GM12891 (cell line): ENCODE measurements at regions not wholly inside any gene's neighbourhood (a gene's known extent, or its start where the extent isn't known, plus 50 kb on each side); places are given as distances from the start of the nearest gene placed in this dataset.
"Not testable (repeated sequence)": the region's sequence is repeated elsewhere in the genome, so short reads cannot be mapped to it uniquely, and the experiment has no call there.

Experiments used
- DNase-seq: peaks from one replicate; pipeline ENCODE4 v3.0.0; 2011; ENCODE audit warnings: low spot score; ENCODE audit not compliant: insufficient read length
- FAIRE-seq: peaks from 2 replicates; lab custom pipeline; 2011; peaks lifted over from hg19 to GRCh38; lab: Jason Lieb, UNC
- PAX5 ChIP-seq: IDR thresholded peaks from 2 replicates; pipeline ENCODE4 v1.6.1; 2011; ENCODE audit warnings: low read length, moderate library complexity, mild to moderate bottlenecking; ENCODE audit not compliant: insufficient read depth, severe bottlenecking
- POLR2A ChIP-seq: IDR thresholded peaks from 2 replicates; pipeline ENCODE4 v1.6.1; 2011; ENCODE audit warnings: low read depth, low read length, control low read depth
- POLR2AphosphoS5 ChIP-seq: IDR thresholded peaks from 2 replicates; pipeline ENCODE4 v1.6.1; 2011; ENCODE audit warnings: low read depth, low read length, control low read depth
- POU2F2 ChIP-seq: IDR thresholded peaks from 2 replicates; pipeline ENCODE4 v1.6.1; 2011; ENCODE audit warnings: low read depth, mild to moderate bottlenecking, control low read depth, low read length, moderate library complexity
- SPI1 ChIP-seq: IDR thresholded peaks from 2 replicates; pipeline ENCODE4 v1.6.1; 2011; ENCODE audit warnings: low read depth, low read length, control low read depth
- TAF1 ChIP-seq: IDR thresholded peaks from 2 replicates; pipeline ENCODE4 v1.6.1; 2011; ENCODE audit warnings: low read depth, low read length, control low read depth

DNA sequence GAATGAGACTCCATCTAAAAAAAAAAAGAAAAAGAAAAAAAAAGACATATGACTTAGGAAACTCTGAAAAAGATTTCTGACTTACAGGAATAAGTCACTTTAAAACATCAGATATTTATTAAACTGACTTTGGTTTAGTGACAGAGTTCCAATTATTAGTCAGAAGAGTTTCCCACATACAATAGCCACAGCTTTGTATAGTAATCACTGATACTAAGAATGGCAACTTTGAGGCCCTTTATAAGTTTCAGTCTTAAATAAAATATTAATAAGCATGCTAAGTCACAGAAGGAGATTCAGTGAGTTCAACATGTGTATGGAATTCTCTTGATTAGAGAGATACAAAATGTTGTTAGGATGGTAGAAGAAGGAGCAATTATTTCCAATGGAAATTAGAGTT lies 652.3 kb upstream of the AMOT start:
- FAIRE-seq = no peak
- no peak for TF ChIP-seq POLR2AphosphoS5
- no peak for TF ChIP-seq POU2F2
- TF ChIP-seq TAF1 = no peak
- no peak for TF ChIP-seq POLR2A
- TF ChIP-seq PAX5 = no peak
- no peak for TF ChIP-seq SPI1
- DNase-seq = no peak

DNA sequence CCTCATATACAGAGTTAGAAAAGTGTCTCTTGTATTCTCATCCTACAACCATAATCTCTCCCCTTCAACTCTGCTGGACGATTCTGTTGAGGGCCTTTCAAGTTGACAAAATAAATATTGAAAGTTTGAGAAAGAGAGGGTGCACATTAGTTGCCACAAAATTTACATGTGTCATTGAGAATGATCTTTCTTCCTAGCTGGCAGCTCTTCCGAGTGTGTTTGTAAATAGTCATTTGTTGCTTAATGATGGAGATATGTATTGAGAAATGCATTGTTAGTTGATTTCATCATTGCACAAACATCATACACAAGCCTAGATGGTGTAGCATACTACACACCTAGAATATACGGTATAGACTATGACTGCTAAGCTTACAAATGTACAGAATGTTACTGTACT lies 632.8 kb upstream of the AMOT start:
- TF ChIP-seq POLR2A = no peak
- DNase-seq = no peak
- FAIRE-seq = no peak

GRCh38 chrX:113473015-113473414 lies 632.4 kb upstream of the AMOT start:
- FAIRE-seq, DNase-seq: not testable (repeated sequence)

DNA sequence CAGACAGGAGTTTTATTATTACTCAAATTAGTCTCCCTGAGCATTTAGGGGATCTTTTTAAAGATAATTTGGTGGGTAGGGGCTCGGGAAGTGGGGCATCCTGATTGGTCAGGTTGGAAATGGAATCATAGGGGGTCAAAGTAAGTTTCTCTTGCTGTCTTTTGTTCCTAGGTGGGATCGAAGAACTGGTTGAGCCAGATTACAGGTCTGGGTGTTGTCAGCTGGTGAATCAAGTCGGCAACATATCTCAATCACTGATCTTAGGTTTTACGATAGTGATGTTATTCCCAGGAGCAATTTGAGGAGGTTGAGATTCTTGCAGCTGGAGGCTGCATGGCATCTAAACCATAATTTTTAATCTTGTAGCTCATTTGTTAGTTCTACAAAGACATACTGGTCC lies 629.5 kb upstream of the AMOT start:
- TF ChIP-seq POLR2AphosphoS5 (no peak), TAF1 (no peak), SPI1 (no peak), PAX5 (no peak)
- no peak for FAIRE-seq
- DNase-seq = no peak

GRCh38 chrX:113457719-113458118 lies 617.1 kb upstream of the AMOT start:
- FAIRE-seq = no peak
- TF ChIP-seq POLR2A (no peak), SPI1 (no peak), POLR2AphosphoS5 (no peak), POU2F2 (no peak), TAF1 (no peak), PAX5 (no peak)
- no peak for DNase-seq

DNA sequence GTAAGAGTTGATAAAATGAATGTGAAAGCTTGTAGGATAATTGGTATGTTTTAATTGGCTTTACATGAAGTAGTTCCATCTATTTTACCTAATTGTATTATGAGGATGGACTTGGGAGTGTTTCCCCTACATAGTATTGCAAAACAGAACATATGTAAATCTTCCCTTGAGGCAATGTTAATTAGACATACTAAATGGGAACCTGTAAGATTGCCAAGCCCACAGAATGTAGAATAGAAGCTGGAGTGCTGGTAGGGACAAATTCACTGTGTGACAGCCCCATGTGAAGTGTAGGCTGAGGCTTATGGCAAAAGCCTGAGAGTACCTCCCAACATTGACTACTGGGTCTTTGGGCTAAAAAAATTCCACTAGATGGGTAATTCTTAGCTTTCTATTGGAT lies 615.0 kb upstream of the AMOT start:
- no peak for FAIRE-seq
- DNase-seq = no peak
- no peak for TF ChIP-seq POLR2AphosphoS5
- TF ChIP-seq TAF1 = no peak
- TF ChIP-seq SPI1 = no peak
- TF ChIP-seq POU2F2 = no peak
- no peak for TF ChIP-seq PAX5
- TF ChIP-seq POLR2A = no peak

DNA sequence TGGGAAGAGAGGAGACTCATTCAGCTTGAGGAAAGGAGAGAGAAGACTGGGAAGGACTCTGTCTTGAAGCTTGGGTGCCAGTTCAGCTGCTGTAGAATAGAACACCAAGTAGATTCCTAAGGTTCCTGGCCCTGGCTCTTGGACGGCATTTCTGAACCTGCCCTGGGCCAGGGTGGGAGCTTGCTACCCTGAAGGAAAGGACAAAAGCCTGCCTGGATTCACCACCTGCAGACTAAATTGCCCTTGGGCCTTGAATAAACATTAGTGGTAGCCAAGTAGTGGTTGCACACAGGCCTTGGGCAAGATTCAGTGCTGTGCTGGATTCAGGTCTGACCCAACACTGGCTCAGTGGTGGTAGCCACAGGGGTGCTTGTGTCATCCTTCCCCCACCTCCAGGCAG lies 588.4 kb upstream of the AMOT start:
- TF ChIP-seq POLR2A = no peak
- no peak for TF ChIP-seq PAX5
- no peak for TF ChIP-seq POU2F2
- TF ChIP-seq TAF1 = no peak
- TF ChIP-seq SPI1 = no peak
- TF ChIP-seq POLR2AphosphoS5 = no peak
- FAIRE-seq (no peak), DNase-seq (no peak)

DNA sequence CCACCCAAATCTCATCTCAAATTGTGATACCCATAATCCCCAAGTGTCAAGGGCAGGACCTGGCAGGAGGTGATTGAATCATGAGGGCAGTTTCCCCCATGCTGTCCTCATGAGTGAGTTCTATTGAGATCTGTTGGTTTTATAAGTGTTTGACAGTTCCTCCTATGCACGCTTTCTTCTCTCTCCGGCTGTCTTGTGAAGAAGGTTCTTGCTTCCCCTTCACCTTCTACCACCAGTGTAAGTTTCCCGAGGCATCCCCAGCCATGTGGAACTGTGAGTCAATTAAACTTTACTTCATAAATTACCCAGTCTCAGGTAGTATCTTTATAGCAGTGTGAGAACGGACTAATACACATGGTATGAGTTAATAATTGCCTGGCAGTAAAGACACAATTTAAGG lies 581.7 kb upstream of the AMOT start:
- no peak for DNase-seq
- TF ChIP-seq SPI1 = no peak
- no peak for TF ChIP-seq POU2F2
- no peak for TF ChIP-seq POLR2A
- TF ChIP-seq POLR2AphosphoS5 = no peak
- no peak for TF ChIP-seq PAX5
- TF ChIP-seq TAF1 = no peak
- no peak for FAIRE-seq

DNA sequence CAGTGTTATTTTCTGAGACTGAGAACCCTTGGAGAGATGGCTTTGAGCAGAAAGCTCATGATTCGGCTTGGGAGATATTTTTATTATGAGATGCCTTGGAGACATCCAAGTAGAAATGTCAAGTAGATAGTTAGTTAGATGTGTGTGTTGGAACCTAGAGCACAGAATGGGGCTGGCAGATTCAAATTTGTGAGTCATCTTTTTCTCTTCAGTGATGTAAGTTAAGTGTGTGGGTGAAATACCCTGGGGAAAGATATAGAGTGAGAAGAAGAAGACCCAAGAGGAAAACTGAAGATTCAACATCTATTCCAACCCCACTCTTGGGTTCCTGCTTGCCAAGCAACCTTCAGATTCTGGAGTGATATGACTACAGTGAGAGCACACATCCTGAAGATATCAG lies 580.8 kb upstream of the AMOT start:
- FAIRE-seq = no peak
- TF ChIP-seq TAF1 (no peak), SPI1 (no peak), POU2F2 (no peak), PAX5 (no peak), POLR2AphosphoS5 (no peak), POLR2A (no peak)

GRCh38 chrX:113412106-113412505 lies 571.5 kb upstream of the AMOT start:
- DNase-seq = no peak
- FAIRE-seq = no peak
- no peak for TF ChIP-seq SPI1
- no peak for TF ChIP-seq POU2F2
- TF ChIP-seq POLR2A = no peak
- no peak for TF ChIP-seq TAF1
- no peak for TF ChIP-seq PAX5
- TF ChIP-seq POLR2AphosphoS5 = no peak

More for the DNA sequence above, 580.8 kb upstream of the AMOT start:
- DNase-seq = no peak

DNA sequence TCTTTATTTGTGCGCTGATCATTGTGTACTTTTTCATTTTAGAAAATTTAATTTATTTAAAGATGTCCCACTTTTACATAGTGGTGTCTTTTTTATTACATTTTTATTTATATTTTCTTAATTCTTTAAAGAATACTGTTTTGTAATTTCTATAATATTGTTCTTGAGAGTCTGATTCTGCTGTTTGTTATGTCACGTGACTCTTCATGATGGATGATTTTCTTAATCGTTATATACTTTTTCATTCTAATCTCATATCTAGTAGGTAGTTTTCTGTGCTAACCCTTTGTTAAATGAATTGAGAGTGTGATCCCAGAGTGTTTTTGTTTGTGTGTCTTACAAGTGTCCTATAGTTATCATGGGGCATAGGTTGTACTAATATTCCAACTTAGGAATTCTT lies 568.2 kb upstream of the AMOT start:
- TF ChIP-seq POU2F2 (no peak), POLR2AphosphoS5 (no peak), PAX5 (no peak), TAF1 (no peak), POLR2A (no peak), SPI1 (no peak)
- FAIRE-seq (no peak), DNase-seq (no peak)

GRCh38 chrX:113400193-113400704 lies 559.6 kb upstream of the AMOT start:
- no peak for FAIRE-seq
- no peak for DNase-seq
- no peak for TF ChIP-seq TAF1
- TF ChIP-seq POU2F2 = no peak
